GM23248 (cell line): ENCODE measurements at regions not wholly inside any gene's neighbourhood (a gene's known extent, or its start where the extent isn't known, plus 50 kb on each side); places are given as distances from the start of the nearest gene placed in this dataset.

Experiments used
- DNase-seq: peaks from one replicate; pipeline ENCODE4 v3.0.0-alpha.2; 2015
- H2AFZ ChIP-seq: fragments of 200-600 bp; sonication (generic); 2 replicates; pipeline ENCODE4 v1.6.1; 2016; ENCODE audit warnings: antibody characterized with exemption
- H3F3A ChIP-seq: fragments of 200-600 bp; sonication (generic); 2 replicates; pipeline ENCODE4 v1.6.1; 2016; ENCODE audit warnings: mild to moderate bottlenecking, antibody characterized with exemption, mixed run types; ENCODE audit not compliant: insufficient read depth
- H3K27ac ChIP-seq: fragments of 200-600 bp; sonication (generic); 2 replicates; pipeline ENCODE4 v1.5.1; 2016; ENCODE audit warnings: mild to moderate bottlenecking
- H3K27me3 ChIP-seq: fragments of 200-600 bp; sonication (generic); replicated peaks from 2 replicates; pipeline ENCODE4 v1.6.1; 2016; ENCODE audit warnings: mild to moderate bottlenecking; ENCODE audit not compliant: insufficient read depth
- H3K36me3 ChIP-seq: fragments of 200-600 bp; sonication (generic); 2 replicates; pipeline ENCODE4 v1.6.1; 2016; ENCODE audit warnings: low read depth, mild to moderate bottlenecking
- H3K4me1 ChIP-seq: fragments of 200-600 bp; sonication (generic); 2 replicates; pipeline ENCODE4 v1.6.1; 2016; ENCODE audit warnings: mild to moderate bottlenecking; ENCODE audit not compliant: insufficient read depth
- H3K4me2 ChIP-seq: fragments of 200-600 bp; sonication (generic); one replicate; pipeline ENCODE4 v1.6.1; 2016; ENCODE audit warnings: mild to moderate bottlenecking; ENCODE audit not compliant: unreplicated experiment
- H3K4me3 ChIP-seq: fragments of 200-600 bp; sonication (generic); 2 replicates; pipeline ENCODE4 v1.5.1; 2016; ENCODE audit warnings: mild to moderate bottlenecking
- H3K79me2 ChIP-seq: fragments of 200-600 bp; sonication (generic); 2 replicates; pipeline ENCODE4 v1.6.1; 2016; ENCODE audit warnings: mild to moderate bottlenecking; ENCODE audit not compliant: insufficient read depth
- H3K9ac ChIP-seq: fragments of 200-600 bp; sonication (generic); 2 replicates; pipeline ENCODE4 v1.6.1; 2016; ENCODE audit warnings: mild to moderate bottlenecking
- H3K9me2 ChIP-seq: fragments of 200-600 bp; sonication (generic); 2 replicates; pipeline ENCODE4 v1.6.1; 2016; ENCODE audit warnings: mixed run types, mild to moderate bottlenecking, moderate library complexity; ENCODE audit not compliant: insufficient read depth
- H3K9me3 ChIP-seq: fragments of 200-600 bp; sonication (generic); one replicate; pipeline ENCODE4 v1.6.1; 2017; ENCODE audit warnings: low read depth
- H4K20me1 ChIP-seq: fragments of 200-600 bp; sonication (generic); 2 replicates; pipeline ENCODE4 v1.6.0; 2016; ENCODE audit not compliant: insufficient read depth
- EZH2 ChIP-seq: fragments of 200-600 bp; sonication (generic); IDR thresholded peaks from 2 replicates; pipeline ENCODE4 v1.6.1; 2018; ENCODE audit warnings: antibody characterized with exemption, mild to moderate bottlenecking; ENCODE audit not compliant: insufficient read depth, poor library complexity, severe bottlenecking
- EZH2phosphoT487 ChIP-seq: fragments of 200-600 bp; sonication (generic); IDR thresholded peaks from 2 replicates; pipeline ENCODE4 v1.6.1; 2018; ENCODE audit warnings: antibody characterized with exemption, moderate library complexity, mild to moderate bottlenecking, low read depth; ENCODE audit not compliant: insufficient read depth
- WGBS, 2 experiments: methylation state at CpG; one replicate each; pipeline ENCODE4 v1.1.6; 2015 to 2017; ENCODE audit warnings: low lambda C conversion rate in 2 of 2, low coverage in 1 of 2; ENCODE audit errors: missing lambda C conversion rate in 2 of 2; 5-methylcytosine and 5-hydroxymethylcytosine counted together
- in situ Hi-C: fragments of 300-500 bp; cut with MboI; formaldehyde crosslinking; loops from 2 replicates; pipeline ENCODE4 v1.15.0; 2020

DNA sequence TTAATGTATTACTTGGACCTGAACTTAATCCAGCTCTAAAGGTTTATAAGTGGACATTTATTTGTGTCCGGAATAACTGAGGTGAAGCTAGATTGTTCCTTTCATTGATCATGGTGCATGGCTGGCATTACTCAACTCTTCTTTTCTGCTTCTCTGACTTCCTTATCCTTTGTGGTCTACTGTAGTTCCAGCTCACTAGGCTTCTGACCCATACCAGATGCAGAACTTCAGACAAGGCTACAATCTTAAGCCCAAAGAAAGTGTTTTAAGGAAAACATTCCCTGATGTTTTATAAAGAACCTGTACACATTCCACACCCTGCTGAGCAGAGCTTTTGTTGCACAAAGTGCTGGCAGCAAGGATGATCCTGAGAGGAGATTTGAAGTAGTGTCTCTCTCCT is 250.8 kb upstream of the TGFBR2 start:
- Histone ChIP-seq H3F3A (peaks cover 16% of the 10 kb centered on the region), H3K27ac (no peak overlapping the region), H3K4me1 (peaks cover 43% of the 10 kb centered on the region), H3K27me3 (no peaks in the 10 kb centered on the region), H3K4me3 (no peak overlapping the region), H3K79me2 (no peaks in the 10 kb centered on the region), H3K9me3 (no peaks in the 10 kb centered on the region), H3K36me3 (no peaks in the 10 kb centered on the region), H4K20me1 (no peaks in the 10 kb centered on the region), H3K4me2 (no peak overlapping the region), H3K9ac (no peak overlapping the region), H3K9me2 (no peaks in the 10 kb centered on the region), H2AFZ (no peak overlapping the region)
- peak; percentile 35 for DNase-seq
- in situ Hi-C loops = no loop called here
- TF ChIP-seq EZH2phosphoT487 = no peak
- TF ChIP-seq EZH2 = no peak
- WGBS, 2 experiments = 88 to 100% methylated on average over 1 of the region's 1 CpG

GRCh38 chr3:30356866-30357753 is 249.3 kb upstream of the TGFBR2 start:
- Histone ChIP-seq H3K9me3 (no peaks in the 10 kb centered on the region), H3K4me3 (no peak overlapping the region), H3K9me2 (no peaks in the 10 kb centered on the region), H4K20me1 (no peaks in the 10 kb centered on the region), H3F3A (peaks cover 16% of the 10 kb centered on the region), H3K9ac (peak overlapping the region; percentile 41), H3K79me2 (no peaks in the 10 kb centered on the region), H3K27me3 (no peaks in the 10 kb centered on the region), H3K4me1 (peaks cover 35% of the 10 kb centered on the region), H3K27ac (peak overlapping the region; percentile 63), H3K36me3 (no peaks in the 10 kb centered on the region), H2AFZ (peak overlapping the region; percentile 44), H3K4me2 (peak overlapping the region; percentile 19)
- WGBS, 2 experiments = 55% methylated on average over 6 of the region's 6 CpGs
- in situ Hi-C loops = no loop called here
- peak; percentile 40 for DNase-seq
- TF ChIP-seq EZH2 = no peak
- TF ChIP-seq EZH2phosphoT487 = no peak

DNA sequence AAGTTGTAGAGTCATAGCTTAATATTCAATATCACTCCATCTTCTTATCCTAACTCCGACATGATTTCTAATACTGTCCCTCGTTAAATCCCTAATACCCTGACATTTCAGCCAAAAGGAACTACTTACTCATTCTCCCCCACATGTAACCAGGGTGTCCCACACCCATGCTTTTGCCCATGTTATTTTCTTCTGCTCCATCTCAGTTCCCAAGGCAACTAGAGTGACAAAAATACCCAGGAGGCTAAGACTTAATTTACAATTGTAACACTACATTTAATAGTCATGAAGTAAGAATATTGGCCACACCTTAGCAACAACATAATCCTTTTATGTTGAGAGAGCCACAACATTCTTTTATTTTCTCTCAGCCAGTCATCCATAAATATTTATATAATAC is 248.5 kb upstream of the TGFBR2 start:
- 2 to 3% methylated on average over 2 of the region's 2 CpGs for WGBS, 2 experiments
- H3K4me3 ChIP-seq = no peak overlapping the region

DNA sequence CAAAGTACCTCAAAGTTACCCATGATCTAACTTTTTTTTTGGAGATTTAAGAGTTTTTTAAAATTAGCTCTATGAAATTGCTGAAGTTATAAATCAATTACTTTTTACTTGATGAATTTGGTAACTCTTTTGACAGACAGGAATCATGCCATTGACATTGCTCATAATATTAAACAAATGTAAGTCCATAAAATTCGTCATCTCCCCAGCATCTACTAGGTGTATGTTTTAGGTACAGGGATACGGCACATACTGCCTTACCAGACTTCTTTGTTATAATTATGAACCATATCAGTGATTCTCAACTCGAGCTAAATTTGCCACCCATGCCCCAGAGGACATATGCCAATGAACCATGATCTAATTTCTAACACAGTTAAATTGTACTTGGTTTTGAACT is 247.5 kb upstream of the TGFBR2 start:
- peaks cover 24% of the 10 kb centered on the region for H3K4me1 ChIP-seq
- H3F3A ChIP-seq = peaks cover 16% of the 10 kb centered on the region
- no peak overlapping the region for H3K4me3 ChIP-seq
- H3K27me3 ChIP-seq = no peaks in the 10 kb centered on the region
- 0 out of 2 replicates have a peak, but pooled peaks cover 3% of the 10 kb centered on the region for H3K9me2 ChIP-seq
- no peaks in the 10 kb centered on the region for H3K36me3 ChIP-seq
- no peaks in the 10 kb centered on the region for H3K9me3 ChIP-seq
- 79 to 82% methylated on average over 3 of the region's 3 CpGs for WGBS, 2 experiments
- DNase-seq = no peak
- H3K4me2 ChIP-seq = no peak overlapping the region
- H4K20me1 ChIP-seq = no peaks in the 10 kb centered on the region
- H3K79me2 ChIP-seq = no peaks in the 10 kb centered on the region
- in situ Hi-C loops = no loop called here
- H2AFZ ChIP-seq = no peak overlapping the region
- peak overlapping the region; percentile 63; the same call in 1 of the 2 replicates for H3K27ac ChIP-seq
- H3K9ac ChIP-seq = no peak overlapping the region
- TF ChIP-seq EZH2 = no peak
- TF ChIP-seq EZH2phosphoT487 = no peak

More for the DNA sequence above, 248.5 kb upstream of the TGFBR2 start:
- TF ChIP-seq EZH2phosphoT487 (no peak), EZH2 (no peak)
- DNase-seq = peak; percentile 61
- Histone ChIP-seq H3K36me3 (no peaks in the 10 kb centered on the region), H3K4me1 (peaks cover 27% of the 10 kb centered on the region), H3K9ac (peak overlapping the region; percentile 41), H3K9me2 (0 out of 2 replicates have a peak, but pooled peaks cover 2% of the 10 kb centered on the region), H3K79me2 (no peaks in the 10 kb centered on the region), H3F3A (peaks cover 16% of the 10 kb centered on the region), H3K4me2 (peak overlapping the region; percentile 19), H3K27ac (peak overlapping the region; percentile 63), H4K20me1 (no peaks in the 10 kb centered on the region), H3K9me3 (no peaks in the 10 kb centered on the region), H2AFZ (peak overlapping the region; percentile 44), H3K27me3 (no peaks in the 10 kb centered on the region)
- in situ Hi-C loops = no loop called here
